ENCODE measurements at regions not wholly inside any gene's neighbourhood (a gene's known extent, or its start where the extent isn't known, plus 50 kb on each side); places are given as distances from the start of the nearest gene placed in this dataset.

DNA sequence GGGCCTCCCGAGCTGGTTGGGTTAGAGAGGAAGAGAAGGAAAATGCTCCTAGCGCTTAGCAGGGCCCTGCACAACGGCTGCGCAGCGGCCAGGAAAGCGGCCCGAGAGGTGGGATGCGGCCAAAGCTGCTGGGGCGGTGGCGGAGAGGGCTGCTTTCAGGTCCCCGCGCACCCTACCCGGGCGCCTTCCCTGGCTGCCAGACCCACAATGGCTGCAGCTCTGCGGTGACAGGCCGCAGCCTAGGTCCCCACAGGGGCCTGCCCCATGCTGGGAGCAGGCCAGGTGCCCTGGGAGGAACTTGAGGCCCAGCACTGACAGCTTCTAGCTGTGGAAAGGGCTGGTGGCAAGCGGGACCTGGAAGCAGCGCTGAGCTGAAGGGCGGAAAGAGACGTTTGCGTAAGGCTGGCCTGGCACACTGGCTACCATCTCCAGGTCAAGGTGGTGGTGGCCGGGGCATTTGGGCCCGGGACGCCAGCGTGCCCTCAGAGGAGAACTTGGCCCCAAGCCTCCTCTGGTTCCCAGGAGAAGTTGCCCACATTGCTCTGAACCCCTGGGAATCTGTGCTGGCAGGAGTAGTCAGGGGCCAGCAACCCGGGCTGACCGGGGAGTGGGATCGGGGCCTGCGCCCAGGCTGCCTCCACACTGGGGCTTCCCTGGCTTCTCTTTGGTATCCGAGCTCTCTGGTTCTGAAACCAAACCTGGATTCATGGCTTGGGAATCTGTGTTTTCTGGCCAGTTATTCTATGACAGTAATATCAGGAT is 72.9 kb upstream of the ZNF804B start:
- no peaks in the 10 kb centered on the region for H4K20me1 ChIP-seq (ENCODE audit: low read length)
- H3K79me2 ChIP-seq (ENCODE audit: low read length) = no peaks in the 10 kb centered on the region
- H2AFZ ChIP-seq (ENCODE audit: low read length) = no peak overlapping the region
- intact Hi-C loops (cut with micrococcal nuclease) = no loop called here
- H3K9me2 ChIP-seq (replicated peaks; ENCODE audit: low read length) = no peaks in the 10 kb centered on the region
- H3K4me3 ChIP-seq (ENCODE audit: low read length) = no peak overlapping the region
- CTCF ChIA-PET = no interaction called here
- no peaks in the 10 kb centered on the region for H3F3A ChIP-seq (ENCODE audit: low read length, unreplicated experiment)
- H3K4me2 ChIP-seq (ENCODE audit: low read length) = no peak overlapping the region
- no TSS peak for BruUV-seq (replicated peaks)
- POLR2A ChIA-PET (ENCODE audit: unreplicated experiment) = no interaction called here
- no peaks in the 10 kb centered on the region for H3K27me3 ChIP-seq (ENCODE audit: low read length)
- TF ChIP-seq, protein P1, sequence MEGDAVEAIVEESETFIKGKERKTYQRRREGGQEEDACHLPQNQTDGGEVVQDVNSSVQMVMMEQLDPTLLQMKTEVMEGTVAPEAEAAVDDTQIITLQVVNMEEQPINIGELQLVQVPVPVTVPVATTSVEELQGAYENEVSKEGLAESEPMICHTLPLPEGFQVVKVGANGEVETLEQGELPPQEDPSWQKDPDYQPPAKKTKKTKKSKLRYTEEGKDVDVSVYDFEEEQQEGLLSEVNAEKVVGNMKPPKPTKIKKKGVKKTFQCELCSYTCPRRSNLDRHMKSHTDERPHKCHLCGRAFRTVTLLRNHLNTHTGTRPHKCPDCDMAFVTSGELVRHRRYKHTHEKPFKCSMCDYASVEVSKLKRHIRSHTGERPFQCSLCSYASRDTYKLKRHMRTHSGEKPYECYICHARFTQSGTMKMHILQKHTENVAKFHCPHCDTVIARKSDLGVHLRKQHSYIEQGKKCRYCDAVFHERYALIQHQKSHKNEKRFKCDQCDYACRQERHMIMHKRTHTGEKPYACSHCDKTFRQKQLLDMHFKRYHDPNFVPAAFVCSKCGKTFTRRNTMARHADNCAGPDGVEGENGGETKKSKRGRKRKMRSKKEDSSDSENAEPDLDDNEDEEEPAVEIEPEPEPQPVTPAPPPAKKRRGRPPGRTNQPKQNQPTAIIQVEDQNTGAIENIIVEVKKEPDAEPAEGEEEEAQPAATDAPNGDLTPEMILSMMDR (conservative IDR thresholded peaks at IDR 0.05; ENCODE audit: low read depth, low read length) = no peak
- TF ChIP-seq EZH2phosphoT487 (IDR thresholded peaks at IDR 0.05; ENCODE audit: borderline replicate concordance, low read length) (no peak), EZH2 (IDR thresholded peaks at IDR 0.05; ENCODE audit: low read length, unreplicated experiment) (no peak)
- H3K9me3 ChIP-seq (ENCODE audit: low read length) = no peaks in the 10 kb centered on the region
- DNase-seq (no peak), ATAC-seq (no peak)
- no peaks in the 10 kb centered on the region for H3K36me3 ChIP-seq (ENCODE audit: low read depth, low read length)
- H3K9ac ChIP-seq (ENCODE audit: low read length) = no peak overlapping the region
- no peaks in the 10 kb centered on the region for H3K4me1 ChIP-seq (ENCODE audit: insufficient read depth, low read length)
- no peak overlapping the region for H3K27ac ChIP-seq (ENCODE audit: low read length)

DNA sequence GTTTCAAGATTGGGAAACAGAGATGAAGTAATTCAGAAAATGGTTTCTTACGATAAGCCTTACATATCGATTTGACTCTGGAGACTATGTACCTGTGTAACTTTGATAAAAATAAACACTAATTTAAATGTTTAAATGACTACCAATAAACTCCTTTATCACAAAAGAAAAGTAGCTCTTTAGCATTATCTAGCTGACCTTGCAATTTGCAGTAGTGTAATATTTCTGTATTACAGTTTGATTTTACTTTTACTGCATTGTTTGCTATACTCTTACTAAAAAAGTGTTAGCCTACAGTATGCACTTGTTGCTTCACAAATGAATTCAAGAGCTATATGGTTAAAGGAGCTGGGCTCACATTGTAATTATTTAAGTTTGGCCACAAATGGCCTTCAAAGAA is 77.8 kb upstream of the ZNF804B start:
- H3K27me3 ChIP-seq (ENCODE audit: low read length) = no peaks in the 10 kb centered on the region
- no peaks in the 10 kb centered on the region for H3F3A ChIP-seq (ENCODE audit: low read length, unreplicated experiment)
- no peaks in the 10 kb centered on the region for H4K20me1 ChIP-seq (ENCODE audit: low read length)
- intact Hi-C loops (cut with micrococcal nuclease) = no loop called here
- H3K9ac ChIP-seq (ENCODE audit: low read length) = no peak overlapping the region
- H3K79me2 ChIP-seq (ENCODE audit: low read length) = no peaks in the 10 kb centered on the region
- H3K4me1 ChIP-seq (ENCODE audit: insufficient read depth, low read length) = no peaks in the 10 kb centered on the region
- no TSS peak for BruUV-seq (replicated peaks)
- no peaks in the 10 kb centered on the region for H3K9me3 ChIP-seq (ENCODE audit: low read length)
- ChIA-PET CTCF (no interaction called here), POLR2A (ENCODE audit: unreplicated experiment) (no interaction called here)
- H2AFZ ChIP-seq (ENCODE audit: low read length) = no peak overlapping the region
- H3K27ac ChIP-seq (ENCODE audit: low read length) = no peak overlapping the region
- ATAC-seq (no peak), DNase-seq (no peak)
- TF ChIP-seq, protein P1 (conservative IDR thresholded peaks at IDR 0.05; ENCODE audit: low read depth, low read length) = no peak
- TF ChIP-seq EZH2 (IDR thresholded peaks at IDR 0.05; ENCODE audit: low read length, unreplicated experiment) = no peak
- TF ChIP-seq EZH2phosphoT487 (IDR thresholded peaks at IDR 0.05; ENCODE audit: borderline replicate concordance, low read length) = no peak
- H3K4me3 ChIP-seq (ENCODE audit: low read length) = no peak overlapping the region
- H3K36me3 ChIP-seq (ENCODE audit: low read depth, low read length) = no peaks in the 10 kb centered on the region
- H3K4me2 ChIP-seq (ENCODE audit: low read length) = no peak overlapping the region
- H3K9me2 ChIP-seq (replicated peaks; ENCODE audit: low read length) = no peaks in the 10 kb centered on the region

DNA sequence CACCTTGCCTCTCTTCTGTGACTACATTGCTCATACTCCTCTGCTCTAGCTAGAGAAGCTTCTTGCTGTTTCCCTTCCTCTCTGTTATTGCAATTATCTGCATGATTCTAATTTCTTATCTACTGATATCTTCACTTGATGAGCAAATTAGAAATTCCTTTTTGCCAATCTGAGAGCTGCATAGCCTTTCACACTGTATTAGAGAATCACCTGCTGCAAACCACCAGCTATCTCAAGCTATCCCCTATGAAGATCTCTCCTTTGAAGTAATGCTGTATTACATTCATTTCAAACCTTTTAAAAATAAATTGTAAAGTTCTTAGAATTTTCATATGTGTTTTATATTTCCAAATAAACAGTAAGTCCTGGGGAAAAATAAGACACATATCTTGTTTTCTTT is 89.0 kb upstream of the ZNF804B start:
- no peaks in the 10 kb centered on the region for H3K27me3 ChIP-seq (ENCODE audit: low read length)
- no peaks in the 10 kb centered on the region for H3K4me1 ChIP-seq (ENCODE audit: insufficient read depth, low read length)
- POLR2A ChIA-PET (ENCODE audit: unreplicated experiment) = no interaction called here
- H3K9me2 ChIP-seq (replicated peaks; ENCODE audit: low read length) = no peaks in the 10 kb centered on the region
- no peak overlapping the region for H3K27ac ChIP-seq (ENCODE audit: low read length)
- CTCF ChIA-PET = no interaction called here
- no peak overlapping the region for H3K9ac ChIP-seq (ENCODE audit: low read length)
- intact Hi-C loops (cut with micrococcal nuclease) = no loop called here
- ATAC-seq (no peak), DNase-seq (no peak)
- no peaks in the 10 kb centered on the region for H4K20me1 ChIP-seq (ENCODE audit: low read length)
- H3K79me2 ChIP-seq (ENCODE audit: low read length) = no peaks in the 10 kb centered on the region
- H3K4me2 ChIP-seq (ENCODE audit: low read length) = no peak overlapping the region
- no peaks in the 10 kb centered on the region for H3F3A ChIP-seq (ENCODE audit: low read length, unreplicated experiment)
- H3K36me3 ChIP-seq (ENCODE audit: low read depth, low read length) = no peaks in the 10 kb centered on the region
- H3K4me3 ChIP-seq (ENCODE audit: low read length) = no peak overlapping the region
- BruUV-seq (replicated peaks) = no TSS peak
- H3K9me3 ChIP-seq (ENCODE audit: low read length) = no peaks in the 10 kb centered on the region
- H2AFZ ChIP-seq (ENCODE audit: low read length) = no peak overlapping the region
- TF ChIP-seq EZH2 (IDR thresholded peaks at IDR 0.05; ENCODE audit: low read length, unreplicated experiment) (no peak), EZH2phosphoT487 (IDR thresholded peaks at IDR 0.05; ENCODE audit: borderline replicate concordance, low read length) (no peak)
- TF ChIP-seq, protein P1 (conservative IDR thresholded peaks at IDR 0.05; ENCODE audit: low read depth, low read length) = no peak
